Endodermal cell (in vitro differentiated cells): ENCODE measurements at regions not wholly inside any gene's neighbourhood (a gene's known extent, or its start where the extent isn't known, plus 50 kb on each side); places are given as distances from the start of the nearest gene placed in this dataset.

Experiments
- DNase-seq: peaks from one replicate; pipeline ENCODE4 v3.0.0-alpha.2; 2017
- H3K27ac ChIP-seq: 2 replicates; pipeline ENCODE4 v1.5.1; 2013; ENCODE audit warnings: mild to moderate bottlenecking, low read depth, low read length, moderate library complexity
- H3K27me3 ChIP-seq: 2 replicates; pipeline ENCODE4 v1.6.1; 2013; ENCODE audit warnings: mild to moderate bottlenecking, low read length, moderate library complexity; ENCODE audit not compliant: insufficient read depth, control insufficient read depth, poor library complexity, severe bottlenecking
- H3K36me3 ChIP-seq: 2 replicates; pipeline ENCODE4 v1.7.0; 2013; ENCODE audit warnings: mild to moderate bottlenecking, low read length, moderate library complexity; ENCODE audit not compliant: control insufficient read depth, insufficient read depth
- H3K4me1 ChIP-seq: one replicate; pipeline ENCODE4 v1.7.0; 2013; ENCODE audit warnings: low read length; ENCODE audit not compliant: control insufficient read depth, insufficient read depth
- H3K4me3 ChIP-seq: 2 replicates; pipeline ENCODE4 v1.5.1; 2013; ENCODE audit warnings: mild to moderate bottlenecking, low read length, moderate library complexity
- H3K9ac ChIP-seq: 2 replicates; pipeline ENCODE4 v1.6.1; 2013; ENCODE audit warnings: mild to moderate bottlenecking, low read length, moderate library complexity; ENCODE audit not compliant: poor library complexity, severe bottlenecking; ENCODE audit errors: extremely low read depth
- H3K9me3 ChIP-seq: 2 replicates; pipeline ENCODE4 v1.6.1; 2013; ENCODE audit warnings: mild to moderate bottlenecking, low read length, moderate library complexity; ENCODE audit not compliant: control insufficient read depth
- H3K27ac Mint-ChIP-seq: 2 replicates; pipeline ENCODE4 v1.8.0; 2020; ENCODE audit warnings: mixed read lengths
- H3K27me3 Mint-ChIP-seq: 2 replicates; pipeline ENCODE4 v1.8.0; 2021; ENCODE audit warnings: mild to moderate bottlenecking, mixed read lengths; ENCODE audit not compliant: insufficient read depth
- H3K36me3 Mint-ChIP-seq: 2 replicates; pipeline ENCODE4 v1.8.0; 2020; ENCODE audit warnings: low read depth, mixed read lengths
- H3K4me1 Mint-ChIP-seq: 2 replicates; pipeline ENCODE4 v1.8.0; 2020; ENCODE audit warnings: mixed read lengths
- H3K4me3 Mint-ChIP-seq: 2 replicates; pipeline ENCODE4 v1.8.0; 2020; ENCODE audit warnings: mild to moderate bottlenecking, moderate library complexity, mixed read lengths
- H3K9me3 Mint-ChIP-seq: 2 replicates; pipeline ENCODE4 v1.8.0; 2020; ENCODE audit warnings: mild to moderate bottlenecking, mixed read lengths
- WGBS, 2 experiments: methylation state at CpG; one replicate each; pipeline versions ENCODE4 v1.1.5 to v1.1.7; 2013; ENCODE audit warnings: missing lambda C conversion rate in 2 of 2, mixed read lengths in 1 of 2; ENCODE audit not compliant: insufficient coverage in 1 of 2, insufficient read length in 1 of 2; 5-methylcytosine and 5-hydroxymethylcytosine counted together
- TF ChIP-seq, protein P1 (sequence below): fragments of 200-600 bp; sonication (generic); conservative IDR thresholded peaks from 2 replicates; pipeline ENCODE4 v1.5.0; 2021; ENCODE audit warnings: antibody characterized with exemption, mild to moderate bottlenecking

GRCh38 chr4:150005537-150005936 is 72.7 kb upstream of the DCLK2 start:
- TF ChIP-seq, protein P1, sequence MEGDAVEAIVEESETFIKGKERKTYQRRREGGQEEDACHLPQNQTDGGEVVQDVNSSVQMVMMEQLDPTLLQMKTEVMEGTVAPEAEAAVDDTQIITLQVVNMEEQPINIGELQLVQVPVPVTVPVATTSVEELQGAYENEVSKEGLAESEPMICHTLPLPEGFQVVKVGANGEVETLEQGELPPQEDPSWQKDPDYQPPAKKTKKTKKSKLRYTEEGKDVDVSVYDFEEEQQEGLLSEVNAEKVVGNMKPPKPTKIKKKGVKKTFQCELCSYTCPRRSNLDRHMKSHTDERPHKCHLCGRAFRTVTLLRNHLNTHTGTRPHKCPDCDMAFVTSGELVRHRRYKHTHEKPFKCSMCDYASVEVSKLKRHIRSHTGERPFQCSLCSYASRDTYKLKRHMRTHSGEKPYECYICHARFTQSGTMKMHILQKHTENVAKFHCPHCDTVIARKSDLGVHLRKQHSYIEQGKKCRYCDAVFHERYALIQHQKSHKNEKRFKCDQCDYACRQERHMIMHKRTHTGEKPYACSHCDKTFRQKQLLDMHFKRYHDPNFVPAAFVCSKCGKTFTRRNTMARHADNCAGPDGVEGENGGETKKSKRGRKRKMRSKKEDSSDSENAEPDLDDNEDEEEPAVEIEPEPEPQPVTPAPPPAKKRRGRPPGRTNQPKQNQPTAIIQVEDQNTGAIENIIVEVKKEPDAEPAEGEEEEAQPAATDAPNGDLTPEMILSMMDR = no peak
- no peaks in the 10 kb centered on the region for H3K9me3 Mint-ChIP-seq
- no peak overlapping the region for H3K4me3 ChIP-seq
- no peaks in the 10 kb centered on the region for H3K36me3 ChIP-seq
- no peak for DNase-seq
- H3K27me3 ChIP-seq = no peaks in the 10 kb centered on the region
- H3K9ac ChIP-seq = no peak overlapping the region
- peaks cover 11% of the 10 kb centered on the region for H3K4me1 Mint-ChIP-seq
- H3K4me1 ChIP-seq = no peaks in the 10 kb centered on the region
- H3K4me3 Mint-ChIP-seq = no peak overlapping the region
- no peaks in the 10 kb centered on the region for H3K36me3 Mint-ChIP-seq
- H3K27me3 Mint-ChIP-seq = no peaks in the 10 kb centered on the region
- WGBS, 2 experiments = 82 to 86% methylated on average over 1 to 3 of the region's 3 CpGs
- H3K9me3 ChIP-seq = no peaks in the 10 kb centered on the region
- no peak overlapping the region for H3K27ac Mint-ChIP-seq
- no peak overlapping the region for H3K27ac ChIP-seq

DNA sequence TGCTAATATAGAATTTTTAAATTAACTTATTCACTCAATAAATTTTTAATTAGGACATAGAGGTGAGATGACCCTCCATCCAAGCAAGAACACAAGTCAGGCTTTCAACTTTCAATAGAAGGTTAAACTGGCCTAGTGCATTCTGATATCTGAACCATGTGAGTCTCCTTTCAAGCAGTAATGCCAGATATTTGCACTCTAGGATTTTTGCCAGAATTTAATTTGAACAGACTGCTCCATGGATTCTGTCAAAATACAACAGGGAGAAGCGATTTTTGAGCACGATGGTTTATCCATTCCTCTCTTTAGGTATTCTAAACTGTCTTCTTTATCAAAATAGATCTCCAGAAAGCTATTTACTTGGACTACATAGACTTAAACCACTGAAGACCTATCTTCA is 72.0 kb upstream of the DCLK2 start:
- Histone ChIP-seq H3K9me3 (no peaks in the 10 kb centered on the region), H3K4me1 (no peaks in the 10 kb centered on the region), H3K36me3 (no peaks in the 10 kb centered on the region), H3K27me3 (no peaks in the 10 kb centered on the region), H3K9ac (no peak overlapping the region), H3K4me3 (no peak overlapping the region), H3K27ac (no peak overlapping the region)
- Mint-ChIP-seq H3K27ac (no peak overlapping the region), H3K4me3 (no peak overlapping the region), H3K27me3 (no peaks in the 10 kb centered on the region), H3K4me1 (peaks cover 11% of the 10 kb centered on the region), H3K9me3 (no peaks in the 10 kb centered on the region), H3K36me3 (no peaks in the 10 kb centered on the region)
- DNase-seq = no peak
- 85 to 96% methylated on average over 2 of the region's 2 CpGs for WGBS, 2 experiments
- TF ChIP-seq, protein P1 = no peak

- TF ChIP-seq, protein P1 = no peak
- no peaks in the 10 kb centered on the region for H3K4me1 ChIP-seq
- WGBS, 2 experiments = 85 to 100% methylated on average over 3 of the region's 3 CpGs
- no peaks in the 10 kb centered on the region for H3K27me3 ChIP-seq
- Mint-ChIP-seq H3K27ac (no peak overlapping the region), H3K27me3 (no peaks in the 10 kb centered on the region), H3K4me1 (peaks cover 11% of the 10 kb centered on the region), H3K9me3 (no peaks in the 10 kb centered on the region), H3K36me3 (no peaks in the 10 kb centered on the region), H3K4me3 (no peak overlapping the region)
- H3K9me3 ChIP-seq = no peaks in the 10 kb centered on the region
- H3K27ac ChIP-seq = no peak overlapping the region
- no peak for DNase-seq
- H3K9ac ChIP-seq = no peak overlapping the region
- H3K36me3 ChIP-seq = no peaks in the 10 kb centered on the region
- no peak overlapping the region for H3K4me3 ChIP-seq
Observed at GRCh38 chr4:150007512-150007911, 70.7 kb upstream of the DCLK2 start.
